Stimulated activated CD4-positive, alpha-beta T cell treated with anti-CD3 and anti-CD28 coated beads, Interleukin-4, amount 100 ng/mL, for 4 hours (primary cell): ENCODE measurements at regions not wholly inside any gene's neighbourhood (a gene's known extent, or its start where the extent isn't known, plus 50 kb on each side); places are given as distances from the start of the nearest gene placed in this dataset.

Source experiments
- DNase-seq, 2 experiments: peaks; one replicate each; pipeline ENCODE4 v3.0.0-alpha.2; 2020

DNA sequence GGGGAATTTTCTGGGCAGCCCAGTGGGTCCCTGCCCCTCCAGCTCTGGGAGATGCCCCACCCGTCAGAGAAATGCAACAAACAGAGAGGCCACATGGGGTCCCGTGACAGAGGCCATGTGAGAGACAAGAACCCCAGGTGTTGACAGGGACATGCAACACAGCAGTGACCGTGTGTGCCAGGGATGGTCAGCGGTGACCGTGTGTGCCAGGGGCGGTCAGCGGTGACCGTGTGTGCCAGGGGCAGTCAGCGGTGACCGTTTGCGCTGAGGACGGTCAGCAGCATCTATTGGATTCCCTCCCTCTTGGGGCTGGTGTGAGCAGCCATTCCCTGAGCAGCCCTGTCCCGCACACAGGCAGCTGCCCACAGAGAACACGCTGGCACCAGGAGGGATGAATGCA is 146.6 kb upstream of the OTOS start:
- DNase-seq = no peak

DNA sequence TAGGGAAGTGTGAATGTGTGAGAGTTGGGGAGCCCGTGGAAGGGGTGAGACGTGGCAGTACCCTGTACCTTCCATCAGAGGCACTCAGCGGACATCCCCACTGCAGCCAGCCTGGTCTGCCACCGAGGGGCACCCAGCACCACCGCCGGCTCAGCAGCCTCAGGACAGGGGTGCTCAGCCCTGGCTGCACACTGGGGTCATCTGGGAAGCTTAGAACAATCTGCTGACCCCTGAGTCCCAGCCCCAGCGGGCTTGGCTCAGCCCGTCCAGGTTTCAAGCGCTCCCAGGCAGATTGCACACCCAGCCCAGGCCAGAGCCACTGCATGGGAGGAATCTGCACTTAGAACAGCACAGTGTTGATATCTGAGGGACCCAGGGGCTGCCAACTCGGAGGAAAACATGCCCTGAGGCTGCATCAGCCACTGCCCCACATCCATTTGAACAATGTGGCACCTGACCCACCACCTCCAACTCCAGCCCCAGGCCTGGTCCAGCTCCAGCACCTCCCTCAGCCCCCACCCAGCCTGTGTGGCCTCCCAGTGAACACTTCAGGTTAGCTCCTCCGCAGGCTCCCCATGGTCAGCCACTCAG is 147.1 kb upstream of the OTOS start:
- no peak for DNase-seq

DNA sequence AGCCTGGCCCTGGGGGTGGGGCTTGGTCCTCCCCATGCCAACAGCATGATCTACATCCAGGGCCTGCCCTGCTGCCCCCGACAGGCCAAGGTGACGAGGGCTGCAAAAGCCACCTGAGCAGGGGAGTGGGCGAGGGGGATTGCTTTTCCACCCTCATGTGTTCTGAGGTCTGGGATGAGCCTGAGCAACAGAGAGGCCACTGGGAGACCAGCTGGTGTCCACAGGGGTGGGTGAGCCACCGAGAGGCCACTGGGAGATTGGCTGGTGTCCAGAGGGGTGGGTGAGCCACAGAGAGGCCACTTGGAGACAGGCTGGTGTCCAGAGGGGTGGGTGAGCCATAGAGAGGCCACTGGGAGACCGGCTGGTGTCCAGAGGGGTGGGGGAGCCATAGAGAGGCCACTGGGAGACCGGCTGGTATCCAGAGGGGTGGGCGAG is 147.4 kb upstream of the GPC1 start:
- DNase-seq = no peak

DNA sequence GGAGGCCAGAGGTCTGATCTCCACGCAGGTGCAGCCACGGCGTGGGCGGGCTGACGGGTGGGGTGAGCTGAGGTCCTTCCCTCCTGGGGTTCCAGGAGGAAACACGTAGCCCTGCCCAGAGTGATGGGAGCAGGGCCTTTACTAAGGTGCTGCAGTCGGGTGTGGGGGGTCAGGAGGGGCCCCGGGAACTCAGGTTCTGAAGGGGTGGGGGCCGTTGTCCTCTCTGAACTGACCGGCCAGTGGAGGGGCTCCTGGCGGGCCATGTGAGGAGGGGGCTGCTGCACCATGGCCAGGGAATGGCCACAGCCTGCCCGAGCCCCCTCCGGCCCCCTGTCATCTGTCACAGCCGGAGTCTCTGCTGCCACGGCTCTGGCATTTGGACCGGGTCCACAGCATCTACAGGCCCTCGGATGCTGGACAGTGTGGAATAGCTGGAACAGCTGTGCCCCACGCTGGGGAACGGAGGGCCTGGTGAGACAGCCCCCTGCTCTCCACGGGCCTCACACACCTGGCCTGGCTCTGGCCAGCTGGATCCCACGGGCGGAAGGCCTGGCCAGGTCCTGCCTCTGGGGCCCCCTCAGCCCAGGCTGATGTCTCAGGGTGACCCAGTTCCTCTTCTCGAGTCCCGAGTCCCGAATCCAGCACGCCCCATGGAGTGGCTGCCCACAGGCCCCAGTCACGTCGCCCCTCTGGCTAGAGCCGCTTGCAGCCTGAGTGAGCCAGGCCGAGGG is 145.6 kb upstream of the GPC1 start:
- DNase-seq = no peak

DNA sequence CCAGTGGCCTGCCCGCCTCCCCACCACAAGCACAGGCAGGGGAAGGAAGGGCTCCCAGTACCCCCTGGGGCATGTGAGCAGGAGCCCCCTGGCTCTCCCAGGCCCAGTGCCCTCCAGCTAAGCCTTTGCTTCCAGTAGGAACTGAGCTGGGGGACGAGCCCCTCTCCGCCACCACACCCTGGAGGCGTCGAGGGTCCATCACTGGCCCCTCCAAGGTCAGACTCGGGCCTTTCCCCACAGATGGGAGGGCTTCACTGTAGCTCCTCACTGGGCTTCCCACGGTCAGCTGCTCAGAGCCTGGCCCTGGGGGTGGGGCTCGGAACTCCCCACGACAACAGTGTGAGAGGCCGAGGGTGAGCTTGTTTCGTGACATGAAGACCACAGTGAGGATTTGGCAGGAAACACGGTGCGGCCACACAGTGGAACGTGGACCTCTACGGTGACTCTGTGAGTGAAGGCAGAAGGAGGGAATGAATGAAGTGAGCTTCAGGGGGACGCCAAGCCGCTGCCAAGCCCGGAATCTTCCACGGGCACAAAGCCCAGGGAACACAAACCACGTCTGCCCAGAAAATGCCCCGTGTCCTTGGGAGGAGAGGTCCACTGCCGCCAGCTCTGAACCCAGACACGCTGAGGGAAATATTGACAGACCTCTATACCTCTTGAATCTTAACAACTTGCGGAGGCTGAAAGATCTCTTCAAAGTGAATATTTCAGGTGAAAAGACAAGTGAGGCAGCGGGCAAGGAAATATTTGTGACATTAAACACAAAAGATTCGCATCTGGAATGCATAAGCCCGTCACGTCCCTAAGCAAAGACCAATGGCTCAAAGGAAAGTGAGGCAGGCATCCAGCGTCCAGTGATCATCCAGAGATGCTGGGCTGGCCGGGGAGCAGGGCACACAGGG is 144.8 kb upstream of the GPC1 start:
- DNase-seq = no peak

DNA sequence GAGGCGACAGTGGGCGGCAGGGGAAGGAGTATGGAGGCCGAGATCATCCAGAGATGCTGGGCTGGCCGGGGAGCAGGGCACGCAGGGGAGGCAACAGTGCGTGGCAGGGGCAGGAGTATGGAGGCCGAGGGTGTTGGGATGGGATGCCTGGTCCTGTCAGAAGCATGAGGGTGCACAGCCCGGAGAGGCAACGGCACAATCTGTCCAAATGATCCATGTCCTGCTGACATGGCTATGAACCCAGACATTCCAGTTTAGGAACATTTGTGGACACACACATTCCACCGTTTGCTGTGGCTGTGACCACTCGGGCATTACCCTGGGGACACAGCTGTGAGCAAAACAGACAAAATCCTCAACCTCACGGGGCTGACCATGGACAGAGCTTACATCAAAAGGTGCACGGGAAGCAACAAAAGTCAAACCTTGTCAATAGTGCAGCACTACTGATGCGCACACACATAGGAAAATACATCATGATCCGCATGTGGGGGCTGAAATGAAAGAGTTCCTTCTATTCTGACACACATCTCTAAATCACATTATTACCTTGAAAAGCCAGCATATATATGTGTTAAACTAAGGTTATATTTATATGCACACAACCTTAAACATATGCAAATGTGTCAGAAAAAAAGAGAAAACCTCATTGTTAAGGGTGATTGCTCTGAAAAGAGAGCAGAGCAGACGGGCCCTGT is 144.0 kb upstream of the GPC1 start:
- DNase-seq = no peak

DNA sequence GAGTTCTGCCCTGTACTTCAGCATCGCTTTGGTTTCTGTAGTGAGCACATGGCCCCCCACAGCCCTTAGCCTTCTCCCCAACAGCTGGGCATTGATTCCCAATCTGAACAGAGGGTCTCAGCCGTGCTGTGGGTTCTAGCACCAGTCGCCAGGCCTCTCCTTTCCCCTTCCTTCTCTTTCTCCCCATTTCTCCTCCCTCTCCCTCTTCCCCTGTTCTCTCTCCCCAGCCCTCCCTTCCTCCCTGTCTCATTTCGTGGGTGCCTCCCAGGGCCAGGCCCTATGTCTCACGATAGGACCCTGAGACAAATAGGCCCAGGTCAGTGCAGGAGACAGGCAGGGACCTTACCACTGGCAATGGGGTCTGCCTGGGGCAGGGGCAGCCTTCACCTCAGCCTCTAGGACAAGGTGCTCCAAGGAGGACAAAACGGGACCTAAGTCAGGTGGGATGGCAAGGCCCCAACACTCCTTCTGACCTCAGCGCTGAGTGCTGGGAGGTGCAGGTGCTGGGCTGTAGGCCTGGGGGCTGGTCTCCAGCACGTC is 143.4 kb upstream of the GPC1 start:
- no peak for DNase-seq

DNA sequence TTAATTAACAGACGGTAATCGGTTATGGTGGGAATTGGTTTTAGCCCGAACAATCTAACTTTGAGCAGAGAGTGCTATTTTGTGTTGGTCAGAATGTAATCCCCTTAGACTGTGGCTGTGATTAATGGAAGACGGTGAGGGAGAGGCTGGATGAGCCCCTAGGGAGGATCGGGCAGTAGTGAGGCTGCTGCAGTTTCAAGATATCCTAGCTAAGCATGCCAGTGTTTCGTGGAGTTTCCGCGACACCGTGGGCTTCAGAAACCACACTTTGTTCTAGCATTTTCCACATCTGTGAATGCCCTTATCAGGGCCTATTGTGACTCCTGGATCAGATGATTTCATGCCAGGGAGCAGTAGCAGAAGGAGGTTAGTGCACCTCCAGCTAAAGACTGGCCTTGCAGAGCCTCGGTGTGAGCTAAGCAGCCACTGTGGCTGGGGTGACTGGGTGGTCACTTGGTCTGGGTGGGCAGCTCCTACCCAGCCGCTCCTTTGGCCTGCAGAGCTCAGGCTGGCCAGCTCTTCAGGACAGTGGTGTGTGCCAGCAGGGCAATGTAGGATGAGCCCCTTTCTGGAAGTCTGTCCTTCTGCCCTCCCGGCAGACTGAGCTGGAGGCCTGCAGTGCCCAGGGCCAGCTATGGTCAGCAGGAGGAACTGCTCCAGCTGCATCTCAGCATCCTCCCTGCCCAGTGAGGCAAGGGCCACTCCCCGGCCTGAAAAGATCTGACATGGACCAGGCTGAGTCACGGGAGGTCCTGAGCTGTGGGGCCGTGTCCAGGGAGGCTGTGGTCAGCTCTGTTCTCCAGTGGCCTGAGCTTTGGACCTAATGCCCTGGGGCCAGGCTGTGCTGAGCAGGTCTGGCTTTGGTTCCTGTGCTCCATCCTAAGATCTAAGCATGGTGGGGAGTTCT is 142.6 kb upstream of the GPC1 start:
- DNase-seq = no peak

DNA sequence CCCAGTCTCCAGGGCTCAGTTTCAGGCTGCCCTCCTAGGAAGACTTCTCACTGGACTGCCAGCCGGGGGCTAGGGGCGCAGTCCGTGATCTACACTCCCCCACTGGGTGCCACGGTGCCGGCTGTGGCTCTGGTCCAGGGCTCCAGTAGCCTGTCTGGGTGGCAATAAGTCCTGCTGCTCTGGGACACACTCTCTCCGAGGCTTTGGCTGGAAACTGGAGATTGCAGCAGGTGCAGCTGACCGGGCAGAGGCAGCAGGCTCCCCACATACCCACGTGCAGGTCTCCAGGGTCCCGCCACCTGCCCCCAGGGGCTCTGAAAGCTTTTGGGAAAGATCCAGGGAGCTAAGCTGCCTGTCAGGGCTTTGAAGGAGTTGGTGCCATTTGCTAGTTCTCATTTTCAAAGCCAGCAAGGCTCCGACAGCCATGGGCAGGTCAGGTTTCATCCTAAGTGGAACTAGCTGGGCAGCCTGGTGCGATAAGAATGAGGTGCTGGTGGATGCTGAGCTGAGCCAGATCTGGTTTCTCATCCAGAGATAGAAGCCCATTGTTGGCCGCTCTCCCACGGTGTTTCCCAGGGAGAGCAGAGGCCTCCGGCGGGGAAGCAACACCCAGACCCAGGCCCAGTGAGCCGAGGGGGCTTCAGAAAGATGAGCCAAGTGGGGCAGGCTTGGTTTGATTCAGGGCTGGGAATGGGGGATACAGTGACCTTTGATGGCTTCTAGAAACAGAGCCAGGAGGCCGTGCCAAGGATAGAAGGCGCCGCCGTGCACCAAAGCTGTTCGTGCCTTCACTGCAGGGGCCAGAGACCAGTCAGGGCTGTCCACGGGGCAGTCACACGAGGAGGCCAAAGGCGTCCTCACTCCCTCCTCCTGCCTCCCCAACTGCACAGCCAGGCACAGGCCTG is 141.7 kb upstream of the GPC1 start:
- DNase-seq = no peak

DNA sequence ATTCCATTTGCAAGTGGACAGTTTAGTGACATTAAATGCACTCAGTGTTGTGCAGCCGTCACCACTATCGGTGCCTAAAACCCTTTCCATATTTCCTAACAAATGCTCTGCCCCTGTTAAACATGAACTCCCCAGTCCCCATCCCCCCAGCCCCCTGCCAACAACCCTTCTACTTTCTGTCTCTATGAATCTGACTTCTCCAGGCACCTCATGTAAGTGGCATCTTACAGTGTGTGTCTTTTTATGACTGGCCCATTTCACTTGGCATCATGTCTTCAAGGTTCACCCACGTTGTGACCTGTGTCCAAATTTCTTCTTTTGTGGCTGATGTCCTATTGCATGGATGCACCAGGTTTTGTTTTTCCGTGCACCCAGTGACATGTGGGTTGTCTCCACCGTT is 140.9 kb upstream of the GPC1 start:
- no peak for DNase-seq

DNA sequence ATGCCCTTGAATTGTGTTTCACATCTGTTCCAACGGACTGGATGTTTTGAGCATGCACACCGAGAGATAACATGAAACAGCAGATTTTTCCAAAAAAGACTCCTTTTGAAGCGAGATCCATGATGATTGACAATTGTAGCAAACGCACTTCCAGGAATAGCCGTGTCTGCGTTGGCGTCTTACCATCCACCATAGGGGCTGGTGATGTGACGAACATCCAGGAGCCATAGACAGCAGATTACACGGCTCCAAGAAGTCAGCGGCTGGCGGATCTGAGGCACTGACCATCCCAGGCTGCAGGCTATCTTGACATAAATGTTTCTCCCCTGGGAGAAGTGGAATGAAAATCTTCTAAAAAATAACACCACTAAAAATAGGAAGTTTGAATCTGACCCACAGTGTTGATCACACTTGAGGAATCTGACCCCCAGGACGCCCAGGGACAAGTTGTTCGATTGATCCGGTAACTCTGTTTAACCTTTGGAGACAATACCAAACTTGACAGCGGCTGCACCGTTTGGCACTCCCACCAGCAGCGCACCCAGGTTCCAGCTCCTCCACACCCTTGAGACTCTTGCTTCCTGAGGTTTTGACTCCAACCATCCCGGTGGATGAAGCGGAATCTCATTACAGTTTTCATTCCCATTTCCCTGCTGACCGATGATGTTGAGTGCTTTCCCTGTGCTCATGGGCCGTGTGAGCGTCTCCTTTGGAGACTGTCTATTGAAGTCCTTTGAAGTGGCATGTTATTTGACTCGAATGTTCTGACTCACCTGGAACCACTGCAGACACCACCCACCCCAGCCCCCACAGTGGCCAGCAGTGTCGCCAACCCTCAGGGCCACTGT is 140.0 kb upstream of the GPC1 start:
- no peak for DNase-seq

DNA sequence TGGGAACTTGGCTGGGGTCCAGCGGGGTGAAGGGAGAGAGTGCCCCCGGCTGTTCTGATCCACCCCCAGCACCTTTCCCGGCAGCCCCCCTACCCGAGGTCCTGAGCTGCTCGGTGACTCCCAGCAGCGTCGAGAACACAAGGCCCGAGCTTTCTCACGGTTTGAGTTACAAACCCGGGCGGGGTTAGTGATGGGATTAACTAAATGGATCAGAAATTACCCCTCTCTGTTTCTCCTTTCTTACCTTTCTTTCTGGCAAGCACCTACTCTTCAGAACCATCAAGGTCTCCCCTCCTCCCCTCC is 139.4 kb upstream of the GPC1 start:
- DNase-seq = no peak

DNA sequence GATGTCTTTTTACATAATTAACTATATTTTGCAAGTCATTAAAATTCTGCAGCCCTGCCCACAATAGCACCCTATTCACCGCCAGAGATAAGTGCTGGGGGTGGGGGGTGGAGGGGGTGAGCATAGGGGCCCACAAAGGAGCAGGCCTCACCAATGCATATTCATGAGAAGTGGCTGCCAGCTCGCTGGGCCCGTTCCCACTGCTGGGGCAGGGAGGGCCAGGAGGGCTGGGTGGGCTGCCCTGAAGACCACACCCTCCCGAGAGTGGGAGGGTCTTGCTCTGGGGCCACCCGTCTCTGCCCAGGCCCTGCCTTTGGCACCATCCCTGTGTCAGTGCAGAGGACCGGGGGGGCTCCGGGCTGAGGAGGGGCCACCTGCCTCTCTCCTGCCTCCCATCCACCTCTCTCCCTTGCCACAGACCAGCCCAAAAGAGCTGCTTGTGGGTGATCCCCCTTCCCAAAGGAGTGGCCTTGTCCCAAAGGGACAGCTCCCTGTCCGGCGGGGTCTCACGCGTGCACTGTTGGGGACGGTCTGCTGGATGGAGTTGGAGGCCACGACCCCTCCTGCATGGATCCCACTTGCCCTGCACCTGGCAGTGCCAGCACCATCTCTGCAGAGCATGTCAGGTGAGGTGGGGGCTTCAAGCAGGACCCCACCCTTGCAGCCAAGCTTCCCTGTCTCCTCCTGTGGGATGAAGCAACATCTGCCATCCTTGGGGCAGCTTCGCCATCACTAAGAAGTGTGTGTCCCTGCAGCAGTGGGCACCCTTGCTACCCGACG is 138.8 kb upstream of the GPC1 start:
- no peak for DNase-seq

DNA sequence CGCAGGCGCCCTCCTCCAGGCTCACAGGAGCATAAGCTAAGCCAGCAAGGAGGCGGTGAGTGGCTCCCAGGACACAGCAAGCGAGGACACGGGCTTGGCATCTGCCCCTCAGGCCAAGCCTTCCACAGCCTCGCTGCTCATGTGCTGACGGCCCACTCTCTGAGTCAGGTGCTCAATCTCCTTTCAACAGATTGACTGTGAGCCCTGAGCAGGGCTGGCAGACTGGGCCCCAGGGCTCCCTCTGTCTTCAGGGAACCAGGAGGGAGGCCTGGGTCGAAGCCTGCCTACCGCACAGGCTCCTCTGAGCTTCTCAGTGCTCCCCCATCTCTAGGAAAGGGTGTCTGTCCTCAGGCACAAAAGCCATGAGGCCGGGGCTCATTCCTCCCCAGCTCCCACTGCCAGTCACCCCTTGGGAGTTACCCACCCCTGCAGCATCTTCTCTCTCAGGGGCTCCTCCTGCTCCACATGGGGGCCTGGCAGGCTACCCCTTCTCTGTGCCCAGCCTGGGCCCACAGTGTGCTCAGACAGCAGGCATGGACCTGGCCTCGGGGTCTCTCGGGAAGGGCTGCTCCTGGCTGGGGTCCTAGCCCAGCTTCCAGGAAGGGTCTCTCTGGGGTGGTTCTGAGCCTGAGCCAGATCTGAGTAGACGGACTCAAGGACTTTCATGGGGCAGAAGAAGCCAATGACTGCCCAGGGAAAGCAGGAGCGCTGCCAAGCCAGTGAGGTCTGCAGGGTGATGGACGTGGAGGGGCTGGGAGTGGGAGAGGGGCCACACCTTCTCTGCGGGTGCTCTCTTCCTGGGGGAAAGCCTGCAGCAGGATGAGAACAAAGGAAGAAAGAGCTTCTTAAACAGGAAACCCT is 138.0 kb upstream of the GPC1 start:
- no peak for DNase-seq

DNA sequence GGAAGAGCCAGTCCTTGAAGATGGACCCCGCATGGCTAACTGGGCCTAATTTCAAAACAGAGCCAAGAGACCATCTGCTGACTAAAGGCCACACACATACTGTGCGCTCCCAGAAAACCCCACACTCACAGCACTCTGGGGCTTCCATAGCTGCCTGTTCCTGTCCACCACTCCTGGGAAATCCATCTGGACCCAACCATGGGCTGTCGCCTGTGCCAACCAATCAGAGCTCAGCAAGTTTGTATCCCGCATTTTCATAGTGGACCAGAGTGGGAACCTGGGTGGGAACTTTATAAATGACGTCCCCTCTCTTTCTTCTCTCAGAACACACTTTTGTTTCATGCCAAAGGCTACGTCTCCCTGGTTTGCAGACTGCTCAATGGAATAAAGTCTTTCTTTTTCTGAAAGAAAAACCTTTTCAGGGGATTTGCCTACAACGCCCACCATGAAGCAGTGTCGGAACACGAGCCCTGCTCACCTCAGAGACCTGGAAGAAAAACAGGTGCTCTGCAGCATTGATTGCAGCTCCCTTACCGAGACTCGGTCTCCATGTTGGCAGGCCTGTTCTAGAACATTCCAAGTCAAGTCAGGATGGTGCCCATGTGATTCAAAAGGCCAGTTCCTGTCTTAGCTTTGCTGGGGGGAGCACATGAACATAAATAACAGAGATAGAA is 137.2 kb upstream of the GPC1 start:
- DNase-seq = no peak

DNA sequence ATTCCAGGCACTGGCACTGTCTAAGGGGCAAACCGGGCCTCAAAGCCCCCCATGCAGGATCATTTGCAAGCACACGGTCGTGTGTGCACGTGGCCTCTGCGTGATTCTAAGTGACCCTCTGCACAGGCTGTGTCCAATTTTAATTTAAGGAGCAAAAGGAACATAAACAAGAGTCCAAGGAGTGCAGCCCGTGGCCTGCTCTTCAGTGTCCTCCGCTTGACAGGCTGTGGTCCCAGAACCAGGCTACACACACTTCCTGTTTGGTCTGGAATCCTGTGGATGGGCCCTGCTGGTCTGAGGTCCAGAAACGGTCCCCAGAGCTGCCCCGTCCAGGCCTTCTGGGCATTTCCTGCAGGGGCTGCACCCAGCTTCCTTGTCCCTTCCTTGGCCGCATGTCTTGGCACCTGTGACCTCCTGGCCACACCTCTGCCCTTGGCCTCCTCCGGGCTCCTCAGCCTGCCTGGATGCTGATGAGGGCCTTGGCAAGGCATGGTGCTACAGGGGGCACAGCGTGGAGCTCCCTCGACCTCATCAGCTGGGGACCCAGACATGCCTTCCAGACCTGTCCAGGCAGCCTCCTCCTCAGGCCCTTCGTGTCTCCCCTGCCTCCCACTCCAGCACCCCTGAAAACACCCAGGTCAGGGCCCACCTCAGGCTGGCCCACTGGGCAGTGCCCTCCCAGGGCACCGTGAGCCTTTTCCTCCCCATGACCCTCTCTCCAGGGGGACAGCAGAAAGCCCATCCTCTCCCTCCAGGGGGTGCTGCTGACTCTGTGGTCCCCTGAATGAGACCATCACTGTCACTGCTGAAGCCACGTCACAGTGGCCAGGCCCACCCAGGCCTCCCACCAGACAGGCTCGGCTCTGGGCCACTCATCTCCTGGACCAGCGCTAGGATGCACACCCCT is 136.4 kb upstream of the GPC1 start:
- no peak for DNase-seq

DNA sequence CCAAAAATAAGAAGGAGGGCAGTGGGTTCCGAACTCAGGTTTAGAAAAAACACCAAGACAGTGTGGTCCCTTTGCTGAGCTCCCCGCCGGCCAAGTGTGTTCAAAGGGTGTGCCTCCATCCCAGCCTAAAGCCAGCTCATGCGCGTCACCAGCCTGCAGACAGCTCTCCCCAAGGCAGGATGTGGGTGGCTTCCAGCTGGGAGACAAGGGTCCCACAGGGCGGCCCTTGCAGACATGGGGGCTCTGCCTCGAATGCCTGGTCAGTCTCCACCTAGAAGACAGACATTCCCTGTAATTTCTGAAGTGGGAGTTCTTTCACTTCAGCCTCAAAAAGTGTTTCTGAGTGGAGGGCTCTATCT is 135.8 kb upstream of the GPC1 start:
- DNase-seq = no peak
